GM19099 (cell line): ENCODE measurements at regions not wholly inside any gene's neighbourhood (a gene's known extent, or its start where the extent isn't known, plus 50 kb on each side); places are given as distances from the start of the nearest gene placed in this dataset.

Source experiments
- POLR2A ChIP-seq: IDR thresholded peaks from 3 replicates; pipeline ENCODE4 v1.6.1; 2011; ENCODE audit warnings: low read depth; ENCODE audit not compliant: insufficient read length; ENCODE audit errors: extremely low read depth

GRCh38 chr1:82390627-82391026 lies 589.9 kb downstream of the ADGRL2 start:
- TF ChIP-seq POLR2A = no peak

GRCh38 chr1:82388679-82389078 lies 587.9 kb downstream of the ADGRL2 start:
- no peak for TF ChIP-seq POLR2A

GRCh38 chr1:82387012-82387366 lies 586.3 kb downstream of the ADGRL2 start:
- TF ChIP-seq POLR2A = no peak

- no peak for TF ChIP-seq POLR2A
Observed at GRCh38 chr1:82386365-82387011, 585.8 kb downstream of the ADGRL2 start.

GRCh38 chr1:82384776-82385175 lies 584.0 kb downstream of the ADGRL2 start:
- no peak for TF ChIP-seq POLR2A

GRCh38 chr1:82377201-82377884 lies 576.6 kb downstream of the ADGRL2 start:
- TF ChIP-seq POLR2A = no peak

- no peak for TF ChIP-seq POLR2A
Observed at GRCh38 chr1:82373710-82374109, 573.0 kb downstream of the ADGRL2 start.

GRCh38 chr1:82371844-82372498 lies 571.2 kb downstream of the ADGRL2 start:
- no peak for TF ChIP-seq POLR2A

- no peak for TF ChIP-seq POLR2A
Observed at GRCh38 chr1:82367456-82367855, 566.7 kb downstream of the ADGRL2 start.

GRCh38 chr1:82366689-82367088 lies 566.0 kb downstream of the ADGRL2 start:
- no peak for TF ChIP-seq POLR2A

GRCh38 chr1:82348487-82348886 lies 547.8 kb downstream of the ADGRL2 start:
- no peak for TF ChIP-seq POLR2A

- no peak for TF ChIP-seq POLR2A
Observed at GRCh38 chr1:82346141-82346540, 545.4 kb downstream of the ADGRL2 start.

GRCh38 chr1:82343381-82343780 lies 542.6 kb downstream of the ADGRL2 start:
- TF ChIP-seq POLR2A = no peak

GRCh38 chr1:82337635-82338034 lies 536.9 kb downstream of the ADGRL2 start:
- no peak for TF ChIP-seq POLR2A

GRCh38 chr1:82330330-82330729 lies 529.6 kb downstream of the ADGRL2 start:
- TF ChIP-seq POLR2A = no peak

- no peak for TF ChIP-seq POLR2A
Observed at GRCh38 chr1:82329226-82329625, 528.5 kb downstream of the ADGRL2 start.
